ENCODE measurements at regions not wholly inside any gene's neighbourhood (a gene's known extent, or its start where the extent isn't known, plus 50 kb on each side); places are given as distances from the start of the nearest gene placed in this dataset.

- Histone ChIP-seq H3K27me3 (ENCODE audit: insufficient read depth, low read depth, low read length) (no peaks in the 10 kb centered on the region), H3F3A (ENCODE audit: insufficient read depth, low read length, poor library complexity, severe bottlenecking) (no peaks in the 10 kb centered on the region), H3K9me2 (ENCODE audit: insufficient read depth, low read length) (no peaks in the 10 kb centered on the region), H2AFZ (ENCODE audit: low read depth, low read length) (no peak overlapping the region), H3K9ac (ENCODE audit: low read length) (no peak overlapping the region), H3K4me2 (ENCODE audit: low read length) (no peak overlapping the region), H3K4me3 (ENCODE audit: low read length) (no peak overlapping the region), H3K9me3 (ENCODE audit: low read length) (no peaks in the 10 kb centered on the region), H4K20me1 (ENCODE audit: insufficient read depth) (no peaks in the 10 kb centered on the region), H3K79me2 (replicated peaks; ENCODE audit: insufficient read depth, low read length) (no peaks in the 10 kb centered on the region), H3K36me3 (ENCODE audit: insufficient read depth, low read length) (no peaks in the 10 kb centered on the region), H3K27ac (ENCODE audit: low read length) (no peak overlapping the region)
- TF ChIP-seq SMC3 (conservative IDR thresholded peaks at IDR 0.05; ENCODE audit: poor library complexity) (no peak), RAD21 (conservative IDR thresholded peaks at IDR 0.05) (no peak), POLR2AphosphoS5 (IDR thresholded peaks at IDR 0.05) (no peak)
Observed at GRCh38 chr1:232247669-232248068, 382.3 kb downstream of the SIPA1L2 start.

GRCh38 chr1:232244426-232244825, 385.5 kb downstream of the SIPA1L2 start:
- Histone ChIP-seq H2AFZ (ENCODE audit: low read depth, low read length) (no peak overlapping the region), H3K36me3 (ENCODE audit: insufficient read depth, low read length) (no peaks in the 10 kb centered on the region), H3K9me2 (ENCODE audit: insufficient read depth, low read length) (no peaks in the 10 kb centered on the region), H3K79me2 (replicated peaks; ENCODE audit: insufficient read depth, low read length) (no peaks in the 10 kb centered on the region), H3K9me3 (ENCODE audit: low read length) (no peaks in the 10 kb centered on the region), H3K9ac (ENCODE audit: low read length) (no peak overlapping the region), H4K20me1 (ENCODE audit: insufficient read depth) (no peaks in the 10 kb centered on the region), H3K4me3 (ENCODE audit: low read length) (no peak overlapping the region), H3F3A (ENCODE audit: insufficient read depth, low read length, poor library complexity, severe bottlenecking) (no peaks in the 10 kb centered on the region), H3K4me2 (ENCODE audit: low read length) (no peak overlapping the region), H3K27ac (ENCODE audit: low read length) (no peak overlapping the region), H3K27me3 (ENCODE audit: insufficient read depth, low read depth, low read length) (no peaks in the 10 kb centered on the region)
- TF ChIP-seq RAD21 (conservative IDR thresholded peaks at IDR 0.05) (no peak), MXI1 (conservative IDR thresholded peaks at IDR 0.05; ENCODE audit: poor library complexity, severe bottlenecking) (no peak), SMC3 (conservative IDR thresholded peaks at IDR 0.05; ENCODE audit: poor library complexity) (no peak), TAF1 (IDR thresholded peaks at IDR 0.05; ENCODE audit: low read depth) (no peak), EZH2 (IDR thresholded peaks at IDR 0.05; ENCODE audit: borderline replicate concordance, insufficient read depth, low read length, poor library complexity, severe bottlenecking) (no peak), EP300 (conservative IDR thresholded peaks at IDR 0.05; ENCODE audit: poor library complexity, severe bottlenecking) (no peak), REST (IDR thresholded peaks at IDR 0.05; ENCODE audit: borderline replicate concordance) (no peak), CTCF (IDR thresholded peaks at IDR 0.05; ENCODE audit: poor library complexity, severe bottlenecking) (no peak), POLR2AphosphoS5 (IDR thresholded peaks at IDR 0.05) (no peak)

- H3K36me3 ChIP-seq (ENCODE audit: insufficient read depth, low read length) = no peaks in the 10 kb centered on the region
- H3K9me3 ChIP-seq (ENCODE audit: low read length) = no peaks in the 10 kb centered on the region
- H3K4me2 ChIP-seq (ENCODE audit: low read length) = no peak overlapping the region
- H3F3A ChIP-seq (ENCODE audit: insufficient read depth, low read length, poor library complexity, severe bottlenecking) = no peaks in the 10 kb centered on the region
- no peaks in the 10 kb centered on the region for H3K9me2 ChIP-seq (ENCODE audit: insufficient read depth, low read length)
- no peak overlapping the region for H3K9ac ChIP-seq (ENCODE audit: low read length)
- no peaks in the 10 kb centered on the region for H3K79me2 ChIP-seq (replicated peaks; ENCODE audit: insufficient read depth, low read length)
- H2AFZ ChIP-seq (ENCODE audit: low read depth, low read length) = no peak overlapping the region
- TF ChIP-seq RAD21 (conservative IDR thresholded peaks at IDR 0.05) (no peak), SMC3 (conservative IDR thresholded peaks at IDR 0.05; ENCODE audit: poor library complexity) (no peak), CTCF (IDR thresholded peaks at IDR 0.05; ENCODE audit: poor library complexity, severe bottlenecking) (no peak), POLR2AphosphoS5 (IDR thresholded peaks at IDR 0.05) (no peak), MXI1 (conservative IDR thresholded peaks at IDR 0.05; ENCODE audit: poor library complexity, severe bottlenecking) (no peak), EP300 (conservative IDR thresholded peaks at IDR 0.05; ENCODE audit: poor library complexity, severe bottlenecking) (no peak)
- H4K20me1 ChIP-seq (ENCODE audit: insufficient read depth) = no peaks in the 10 kb centered on the region
- H3K27me3 ChIP-seq (ENCODE audit: insufficient read depth, low read depth, low read length) = no peaks in the 10 kb centered on the region
- no peak overlapping the region for H3K27ac ChIP-seq (ENCODE audit: low read length)
- no peak overlapping the region for H3K4me3 ChIP-seq (ENCODE audit: low read length)
Observed at GRCh38 chr1:232239998-232240397, 389.9 kb downstream of the SIPA1L2 start.
